ENCODE measurements at regions not wholly inside any gene's neighbourhood (a gene's known extent, or its start where the extent isn't known, plus 50 kb on each side); places are given as distances from the start of the nearest gene placed in this dataset.

- DNase-seq (no peak), ATAC-seq (ENCODE audit: poor library complexity) (no peak)
- Mint-ChIP-seq H3K4me1 (ENCODE audit: low read depth) (no peaks in the 10 kb centered on the region), H3K27me3 (no peaks in the 10 kb centered on the region), H3K36me3 (ENCODE audit: low read depth) (no peaks in the 10 kb centered on the region), H3K27ac (no peak overlapping the region), H3K9me3 (peaks cover 14% of the 10 kb centered on the region), H3K4me3 (no peak overlapping the region)
- Histone ChIP-seq H3K9me3 (ENCODE audit: control insufficient read depth in 1 of 2, insufficient read depth in 1 of 2, low read length in 2 of 2) (peaks cover 0 to 6% of the 10 kb centered on the region in 2 experiments), H3K4me1 (ENCODE audit: insufficient read depth, low read length) (no peaks in the 10 kb centered on the region), H3K27ac (ENCODE audit: low read depth in 1 of 2, low read length in 2 of 2) (no peak overlapping the region), H3K27me3 (ENCODE audit: control insufficient read depth in 1 of 2, insufficient read depth in 2 of 2, low read length in 2 of 2) (no peaks in the 10 kb centered on the region), H3K4me3 (ENCODE audit: low read length) (no peak overlapping the region), H3K36me3 (ENCODE audit: insufficient read depth, low read length) (no peaks in the 10 kb centered on the region)
- intact Hi-C loops (cut with DNase I, micrococcal nuclease), result no loop called here
- CTCF ChIA-PET, result no interaction called here
- POLR2A ChIA-PET, result no interaction called here
- TF ChIP-seq CTCF (IDR thresholded peaks at IDR 0.05), result no peak
Observed at GRCh38 chr6:68134796-68135195, 500.3 kb upstream of the ADGRB3 start.

- Histone ChIP-seq H3K27me3 (ENCODE audit: control insufficient read depth in 1 of 2, insufficient read depth in 2 of 2, low read length in 2 of 2) (no peaks in the 10 kb centered on the region), H3K9me3 (ENCODE audit: control insufficient read depth in 1 of 2, insufficient read depth in 1 of 2, low read length in 2 of 2) (peaks cover 0 to 4% of the 10 kb centered on the region in 2 experiments), H3K36me3 (ENCODE audit: insufficient read depth, low read length) (no peaks in the 10 kb centered on the region), H3K4me1 (ENCODE audit: insufficient read depth, low read length) (no peaks in the 10 kb centered on the region), H3K4me3 (ENCODE audit: low read length) (no peak overlapping the region), H3K27ac (ENCODE audit: low read depth in 1 of 2, low read length in 2 of 2) (no peak overlapping the region)
- ChIA-PET POLR2A (interaction anchor here (0.8 kb wide), 1 partner anchor 185 kb away, joined by 3 read pairs; no protein-coding TSS in a partner anchor), CTCF (interaction anchor here (1.2 kb wide), 1 partner anchor 69 kb away, joined by 3 read pairs; no protein-coding TSS in a partner anchor)
- intact Hi-C loops (cut with DNase I, micrococcal nuclease), result no loop called here
- Mint-ChIP-seq H3K4me1 (ENCODE audit: low read depth) (no peaks in the 10 kb centered on the region), H3K9me3 (peaks cover 12% of the 10 kb centered on the region), H3K4me3 (no peak overlapping the region), H3K27me3 (no peaks in the 10 kb centered on the region), H3K27ac (no peak overlapping the region), H3K36me3 (ENCODE audit: low read depth) (no peaks in the 10 kb centered on the region)
- TF ChIP-seq CTCF (IDR thresholded peaks at IDR 0.05), result no peak
- ATAC-seq (ENCODE audit: poor library complexity), result no peak
- no peak for DNase-seq
Observed at GRCh38 chr6:68128211-68128610, 506.9 kb upstream of the ADGRB3 start.

- Mint-ChIP-seq H3K9me3 (peaks cover 20% of the 10 kb centered on the region), H3K36me3 (ENCODE audit: low read depth) (no peaks in the 10 kb centered on the region), H3K27me3 (no peaks in the 10 kb centered on the region), H3K4me1 (ENCODE audit: low read depth) (no peaks in the 10 kb centered on the region), H3K27ac (no peak overlapping the region), H3K4me3 (no peak overlapping the region)
- TF ChIP-seq CTCF (IDR thresholded peaks at IDR 0.05), result no peak
- Histone ChIP-seq H3K4me3 (ENCODE audit: low read length) (no peak overlapping the region), H3K4me1 (ENCODE audit: insufficient read depth, low read length) (no peaks in the 10 kb centered on the region), H3K9me3 (ENCODE audit: control insufficient read depth in 1 of 2, insufficient read depth in 1 of 2, low read length in 2 of 2) (peaks cover under 1 to 4% of the 10 kb centered on the region in 2 experiments), H3K27me3 (ENCODE audit: control insufficient read depth in 1 of 2, insufficient read depth in 2 of 2, low read length in 2 of 2) (no peaks in the 10 kb centered on the region), H3K27ac (ENCODE audit: low read depth in 1 of 2, low read length in 2 of 2) (no peak overlapping the region), H3K36me3 (ENCODE audit: insufficient read depth, low read length) (no peaks in the 10 kb centered on the region)
- CTCF ChIA-PET, result no interaction called here
- intact Hi-C loops (cut with DNase I, micrococcal nuclease), result no loop called here
- no peak for ATAC-seq (ENCODE audit: poor library complexity)
- no peak for DNase-seq
- POLR2A ChIA-PET, result no interaction called here
Observed at GRCh38 chr6:68127074-68127473, 508.0 kb upstream of the ADGRB3 start.
